AG04450 (cell line): ENCODE measurements at regions not wholly inside any gene's neighbourhood (a gene's known extent, or its start where the extent isn't known, plus 50 kb on each side); places are given as distances from the start of the nearest gene placed in this dataset.
"Not testable (repeated sequence)": the region's sequence is repeated elsewhere in the genome, so short reads cannot be mapped to it uniquely, and the experiment has no call there.

Source experiments
- CTCF ChIA-PET: fragments of 300-600, 350-600 bp; formaldehyde crosslinking; extraction: SDS; loops from one replicate; lab custom pipeline; 2022; ENCODE audit warnings: antibody characterized with exemption, inconsistent platforms; lab: Charles Lee
- POLR2A ChIA-PET: fragments of 350-600 bp; formaldehyde crosslinking; extraction: SDS; loops from one replicate; lab custom pipeline; 2021; ENCODE audit warnings: antibody characterized with exemption, inconsistent platforms; lab: Yijun Ruan, JAX
- DNase-seq: peaks from one replicate; pipeline ENCODE4 v3.0.0-alpha.2; 2011; ENCODE audit warnings: low read depth, low spot score
- H3K27ac ChIP-seq: one replicate; pipeline ENCODE4 v1.5.1; 2012; ENCODE audit warnings: low read depth, low read length, control low read depth
- H3K27me3 ChIP-seq: one replicate; pipeline ENCODE4 v1.6.0; 2012; ENCODE audit warnings: low read length; ENCODE audit not compliant: control insufficient read depth, insufficient read depth
- H3K4me3 ChIP-seq: 2 replicates; pipeline ENCODE4 v1.5.1; 2011; ENCODE audit warnings: mild to moderate bottlenecking, low read depth, low read length, control low read depth
- H3K9me3 ChIP-seq: 2 replicates; pipeline ENCODE4 v1.5.1; 2012; ENCODE audit warnings: low read length; ENCODE audit not compliant: control insufficient read depth, insufficient read depth
- TF ChIP-seq, protein P1 (sequence below): IDR thresholded peaks from 2 replicates; pipeline ENCODE4 v1.5.1; 2011; ENCODE audit warnings: low read depth, low read length, control low read depth, inconsistent platforms

DNA sequence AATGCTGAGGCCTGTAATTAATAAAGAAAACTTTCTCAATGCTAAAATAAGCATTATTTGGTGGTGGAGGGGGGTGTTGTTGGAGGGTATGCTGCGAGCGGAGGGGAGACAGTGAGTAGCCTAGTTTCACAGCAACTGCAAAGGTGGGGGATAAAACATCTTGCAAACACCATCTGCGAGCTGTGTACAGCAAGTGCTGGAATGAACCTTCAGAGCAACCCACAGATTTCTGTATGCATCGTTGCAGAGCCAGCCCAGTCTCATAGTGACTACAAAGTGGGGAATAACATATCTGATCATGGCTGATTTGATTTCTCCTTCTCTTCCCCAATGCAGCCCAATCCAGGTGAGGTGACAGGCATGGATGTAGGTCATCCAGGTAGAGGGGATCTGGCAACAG lies 80.7 kb upstream of the COG2 start:
- ChIA-PET POLR2A (no interaction called here), CTCF (no interaction called here)
- Histone ChIP-seq H3K27me3 (peaks cover 2% of the 10 kb centered on the region), H3K4me3 (no peak overlapping the region), H3K9me3 (no peaks in the 10 kb centered on the region), H3K27ac (no peak overlapping the region)
- TF ChIP-seq, protein P1, sequence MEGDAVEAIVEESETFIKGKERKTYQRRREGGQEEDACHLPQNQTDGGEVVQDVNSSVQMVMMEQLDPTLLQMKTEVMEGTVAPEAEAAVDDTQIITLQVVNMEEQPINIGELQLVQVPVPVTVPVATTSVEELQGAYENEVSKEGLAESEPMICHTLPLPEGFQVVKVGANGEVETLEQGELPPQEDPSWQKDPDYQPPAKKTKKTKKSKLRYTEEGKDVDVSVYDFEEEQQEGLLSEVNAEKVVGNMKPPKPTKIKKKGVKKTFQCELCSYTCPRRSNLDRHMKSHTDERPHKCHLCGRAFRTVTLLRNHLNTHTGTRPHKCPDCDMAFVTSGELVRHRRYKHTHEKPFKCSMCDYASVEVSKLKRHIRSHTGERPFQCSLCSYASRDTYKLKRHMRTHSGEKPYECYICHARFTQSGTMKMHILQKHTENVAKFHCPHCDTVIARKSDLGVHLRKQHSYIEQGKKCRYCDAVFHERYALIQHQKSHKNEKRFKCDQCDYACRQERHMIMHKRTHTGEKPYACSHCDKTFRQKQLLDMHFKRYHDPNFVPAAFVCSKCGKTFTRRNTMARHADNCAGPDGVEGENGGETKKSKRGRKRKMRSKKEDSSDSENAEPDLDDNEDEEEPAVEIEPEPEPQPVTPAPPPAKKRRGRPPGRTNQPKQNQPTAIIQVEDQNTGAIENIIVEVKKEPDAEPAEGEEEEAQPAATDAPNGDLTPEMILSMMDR = no peak
- no peak for DNase-seq

DNA sequence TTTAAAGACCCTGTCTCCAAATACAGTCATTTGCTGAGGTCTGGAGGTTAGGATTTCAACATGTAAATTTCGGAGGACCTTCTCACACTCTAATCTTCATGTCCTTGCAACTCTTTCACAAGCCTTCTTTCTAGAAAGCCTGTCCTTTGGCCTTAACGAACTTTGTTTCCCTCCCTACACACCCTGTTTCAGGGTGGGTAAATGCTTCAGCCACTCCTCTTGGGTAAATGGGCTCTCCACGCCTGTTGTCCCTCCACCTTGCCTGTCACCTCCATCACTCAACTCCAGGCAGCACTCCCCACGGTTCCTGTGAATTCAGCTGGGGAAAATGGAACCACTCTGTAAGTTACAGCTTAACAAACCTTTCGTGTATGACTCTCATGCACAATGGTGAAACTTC lies 84.0 kb upstream of the COG2 start:
- ChIA-PET POLR2A (no interaction called here), CTCF (no interaction called here)
- H3K9me3 ChIP-seq = no peaks in the 10 kb centered on the region
- H3K4me3 ChIP-seq = no peak overlapping the region
- H3K27me3 ChIP-seq = peaks cover 2% of the 10 kb centered on the region
- no peak for DNase-seq
- TF ChIP-seq, protein P1 = no peak
- H3K27ac ChIP-seq = no peak overlapping the region

GRCh38 chr1:230556453-230556852 lies 85.8 kb upstream of the COG2 start:
- no peaks in the 10 kb centered on the region for H3K27me3 ChIP-seq
- H3K4me3 ChIP-seq = no peak overlapping the region
- no peak overlapping the region for H3K27ac ChIP-seq
- ChIA-PET POLR2A (no interaction called here), CTCF (no interaction called here)
- H3K9me3 ChIP-seq = no peaks in the 10 kb centered on the region
- DNase-seq = no peak
- TF ChIP-seq, protein P1 = no peak

DNA sequence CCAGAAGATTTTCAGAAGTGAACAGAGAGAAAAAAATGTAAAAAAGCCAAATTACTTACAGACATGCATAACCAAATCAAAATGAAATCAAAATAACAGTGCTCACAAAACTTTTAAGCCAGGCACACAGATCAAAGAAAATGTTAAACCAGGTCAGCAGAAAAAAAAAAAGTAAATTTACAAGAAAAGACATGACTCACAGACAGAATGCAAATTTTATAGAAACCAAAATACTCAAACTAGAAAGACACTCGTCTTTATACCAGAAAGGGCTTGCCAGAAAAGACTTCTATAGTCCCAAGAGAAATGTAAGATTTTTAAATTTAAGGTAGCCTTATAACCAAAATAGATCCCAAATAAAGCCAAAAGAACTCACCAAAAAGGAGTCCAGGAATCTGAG lies 86.5 kb upstream of the COG2 start:
- ChIA-PET POLR2A (no interaction called here), CTCF (no interaction called here)
- Histone ChIP-seq H3K9me3 (no peaks in the 10 kb centered on the region), H3K27ac (no peak overlapping the region), H3K4me3 (no peak overlapping the region), H3K27me3 (no peaks in the 10 kb centered on the region)
- TF ChIP-seq, protein P1 = no peak
- no peak for DNase-seq

DNA sequence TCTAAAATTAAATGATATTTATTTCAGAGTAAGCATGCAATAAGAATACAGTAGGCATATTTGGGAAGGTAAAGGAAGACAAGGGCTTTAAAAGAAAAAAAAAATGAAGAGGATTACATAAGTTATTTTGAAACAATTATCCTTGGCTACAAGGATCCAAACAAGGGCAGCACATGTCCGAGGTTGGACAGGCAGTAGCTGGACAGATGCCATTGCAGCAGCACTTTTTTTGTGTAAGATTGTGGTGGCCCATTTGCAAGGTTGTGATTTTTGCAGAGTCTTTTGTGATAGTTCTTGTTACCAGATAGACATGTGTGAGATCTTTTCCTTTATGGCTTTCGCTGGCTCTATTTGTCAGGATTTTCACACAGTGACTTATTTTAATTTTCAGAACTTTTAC lies 89.4 kb upstream of the COG2 start:
- ChIA-PET CTCF (no interaction called here), POLR2A (no interaction called here)
- H3K4me3 ChIP-seq = no peak overlapping the region
- no peaks in the 10 kb centered on the region for H3K9me3 ChIP-seq
- TF ChIP-seq, protein P1 = no peak
- DNase-seq = no peak
- no peak overlapping the region for H3K27ac ChIP-seq
- no peaks in the 10 kb centered on the region for H3K27me3 ChIP-seq

GRCh38 chr1:230550945-230551344 lies 91.3 kb upstream of the COG2 start:
- DNase-seq, H3K9me3 ChIP-seq, H3K4me3 ChIP-seq, H3K27ac ChIP-seq, CTCF ChIA-PET, POLR2A ChIA-PET, H3K27me3 ChIP-seq: not testable (repeated sequence)
